Brain microvascular endothelial cell (primary cell): ENCODE measurements at regions not wholly inside any gene's neighbourhood (a gene's known extent, or its start where the extent isn't known, plus 50 kb on each side); places are given as distances from the start of the nearest gene placed in this dataset.

Source experiments
- DNase-seq: peaks from one replicate; pipeline ENCODE4 v3.0.0-alpha.2; 2020
- H3K27ac ChIP-seq: fragments of 250-450 bp; sonication (Bioruptor Pico); 2 replicates; pipeline ENCODE4 v1.5.1; 2020; ENCODE audit warnings: mild to moderate bottlenecking, moderate library complexity
- H3K27me3 ChIP-seq: fragments of 250-450 bp; sonication (Bioruptor Pico); replicated peaks from 2 replicates; pipeline ENCODE4 v1.5.1; 2020; ENCODE audit warnings: mild to moderate bottlenecking
- H3K36me3 ChIP-seq: fragments of 250-450 bp; sonication (Bioruptor Pico); replicated peaks from 2 replicates; pipeline ENCODE4 v1.5.1; 2020; ENCODE audit warnings: mild to moderate bottlenecking
- H3K4me3 ChIP-seq: 2 replicates; pipeline ENCODE4 v1.5.1; 2011; ENCODE audit warnings: low read depth, mild to moderate bottlenecking, control low read depth, low read length, moderate library complexity
- in situ Hi-C: cut with HindIII; loops from 2 replicates; pipeline ENCODE4 v1.10.0; 2017; ENCODE audit warnings: low sequenced_read_pairs, low pct_ligation_motif_present
- TF ChIP-seq, protein P1 (sequence below): IDR thresholded peaks from 2 replicates; pipeline ENCODE4 v1.5.1; 2011; ENCODE audit warnings: low read depth, mild to moderate bottlenecking, moderate library complexity, low read length, control low read depth, inconsistent platforms; ENCODE audit errors: missing control alignments

- Histone ChIP-seq H3K27ac (no peak overlapping the region), H3K4me3 (no peak overlapping the region), H3K36me3 (no peaks in the 10 kb centered on the region), H3K27me3 (no peaks in the 10 kb centered on the region)
- TF ChIP-seq, protein P1, sequence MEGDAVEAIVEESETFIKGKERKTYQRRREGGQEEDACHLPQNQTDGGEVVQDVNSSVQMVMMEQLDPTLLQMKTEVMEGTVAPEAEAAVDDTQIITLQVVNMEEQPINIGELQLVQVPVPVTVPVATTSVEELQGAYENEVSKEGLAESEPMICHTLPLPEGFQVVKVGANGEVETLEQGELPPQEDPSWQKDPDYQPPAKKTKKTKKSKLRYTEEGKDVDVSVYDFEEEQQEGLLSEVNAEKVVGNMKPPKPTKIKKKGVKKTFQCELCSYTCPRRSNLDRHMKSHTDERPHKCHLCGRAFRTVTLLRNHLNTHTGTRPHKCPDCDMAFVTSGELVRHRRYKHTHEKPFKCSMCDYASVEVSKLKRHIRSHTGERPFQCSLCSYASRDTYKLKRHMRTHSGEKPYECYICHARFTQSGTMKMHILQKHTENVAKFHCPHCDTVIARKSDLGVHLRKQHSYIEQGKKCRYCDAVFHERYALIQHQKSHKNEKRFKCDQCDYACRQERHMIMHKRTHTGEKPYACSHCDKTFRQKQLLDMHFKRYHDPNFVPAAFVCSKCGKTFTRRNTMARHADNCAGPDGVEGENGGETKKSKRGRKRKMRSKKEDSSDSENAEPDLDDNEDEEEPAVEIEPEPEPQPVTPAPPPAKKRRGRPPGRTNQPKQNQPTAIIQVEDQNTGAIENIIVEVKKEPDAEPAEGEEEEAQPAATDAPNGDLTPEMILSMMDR, result no peak
- in situ Hi-C loops, result no loop called here
- no peak for DNase-seq
Observed at GRCh38 chr20:63065911-63066310, 59.1 kb upstream of the BHLHE23 start.

DNA sequence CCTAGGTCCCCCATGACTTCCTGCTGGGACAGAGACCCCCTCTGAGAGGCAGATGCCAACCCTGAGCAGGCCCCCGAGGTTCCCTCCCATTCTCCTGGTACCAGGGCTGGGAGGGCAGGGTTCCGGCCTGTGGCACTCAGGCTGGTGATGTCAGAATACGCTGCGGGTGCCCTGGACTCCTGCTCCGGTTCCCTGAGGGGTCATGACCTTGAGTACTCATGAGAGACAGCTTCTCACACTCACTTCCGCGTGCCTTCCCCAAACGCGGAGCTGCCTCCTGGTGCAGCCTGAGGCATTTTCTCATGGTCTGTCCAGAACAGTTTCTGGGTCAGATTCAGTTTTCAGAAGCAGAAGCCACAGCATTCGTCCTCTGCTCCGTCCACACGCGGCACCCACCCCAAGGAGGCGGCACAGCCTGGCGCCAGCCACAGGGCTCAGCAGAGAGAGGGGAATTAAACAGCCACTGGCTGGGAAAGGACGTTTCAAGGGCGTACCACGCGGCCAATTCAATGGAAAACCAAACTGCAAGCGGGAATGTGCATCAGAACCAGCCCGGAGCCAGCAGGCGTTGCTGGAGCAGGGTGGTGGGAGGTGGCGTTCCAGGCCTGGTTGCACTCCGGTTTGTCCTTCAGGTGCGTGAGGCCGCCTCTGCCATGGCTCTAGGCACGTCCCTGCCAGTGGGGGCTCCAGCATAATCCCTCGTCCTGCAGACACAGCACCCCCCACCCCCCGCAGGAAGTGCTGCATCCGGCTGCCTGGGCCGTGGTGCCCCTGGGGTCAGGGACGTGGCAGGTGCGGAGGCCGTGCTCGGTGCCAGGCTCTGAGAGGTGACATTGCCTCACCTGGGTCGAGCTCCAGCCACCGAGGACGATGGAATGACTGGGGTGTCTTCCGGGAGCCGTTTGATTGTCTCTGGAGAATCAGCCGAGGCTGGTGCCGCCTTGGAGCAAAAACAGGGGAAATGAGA is 58.3 kb upstream of the BHLHE23 start:
- in situ Hi-C loops, result no loop called here
- no peak overlapping the region for H3K27ac ChIP-seq
- no peaks in the 10 kb centered on the region for H3K27me3 ChIP-seq
- TF ChIP-seq, protein P1, result no peak
- no peaks in the 10 kb centered on the region for H3K36me3 ChIP-seq
- no peak for DNase-seq
- H3K4me3 ChIP-seq, result no peak overlapping the region

DNA sequence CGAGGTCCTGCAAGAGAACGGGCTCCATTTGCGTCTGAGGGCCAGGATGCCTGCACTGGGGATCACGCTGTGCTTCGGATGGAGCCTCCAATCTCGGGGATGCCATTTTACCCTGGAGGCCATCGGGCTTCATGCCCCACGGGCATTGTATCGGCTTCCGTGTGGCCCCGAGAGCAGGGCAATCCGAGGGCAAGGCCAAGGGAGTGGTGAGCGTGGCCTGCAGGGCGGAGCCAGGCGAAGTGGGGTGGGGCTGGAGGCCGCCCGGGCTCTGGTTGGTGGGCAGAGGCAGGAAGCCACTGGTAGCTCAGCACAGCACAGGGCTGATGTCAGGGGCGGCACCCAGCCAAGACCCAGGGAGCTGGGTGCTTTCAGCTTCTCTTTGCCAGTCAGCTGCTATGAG is 57.5 kb upstream of the BHLHE23 start:
- H3K36me3 ChIP-seq, result no peaks in the 10 kb centered on the region
- TF ChIP-seq, protein P1, result no peak
- H3K27ac ChIP-seq, result no peak overlapping the region
- no peak for DNase-seq
- H3K27me3 ChIP-seq, result no peaks in the 10 kb centered on the region
- H3K4me3 ChIP-seq, result no peak overlapping the region
- in situ Hi-C loops, result no loop called here

GRCh38 chr20:63062188-63063140 is 55.7 kb upstream of the BHLHE23 start:
- TF ChIP-seq, protein P1, result no peak
- DNase-seq, result no peak
- in situ Hi-C loops, result no loop called here
- Histone ChIP-seq H3K4me3 (no peak overlapping the region), H3K27me3 (no peaks in the 10 kb centered on the region), H3K36me3 (no peaks in the 10 kb centered on the region), H3K27ac (no peak overlapping the region)

DNA sequence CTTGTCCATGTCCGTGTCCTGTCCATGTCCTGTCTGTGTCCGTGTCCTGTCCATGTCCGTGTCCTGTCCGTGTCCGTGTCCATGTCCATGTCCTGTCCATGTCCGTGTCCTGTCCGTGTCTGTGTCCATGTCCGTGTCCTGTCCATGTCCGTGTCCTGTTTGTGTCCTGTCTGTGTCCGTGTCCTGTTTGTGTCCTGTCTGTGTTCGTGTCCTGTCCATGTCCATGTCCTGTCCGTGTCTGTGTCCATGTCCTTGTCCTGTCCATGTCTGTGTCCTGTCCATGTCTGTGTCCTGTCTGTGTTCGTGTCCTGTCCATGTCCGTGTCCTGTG is 55.0 kb upstream of the BHLHE23 start:
- Histone ChIP-seq H3K36me3 (no peaks in the 10 kb centered on the region), H3K27me3 (no peaks in the 10 kb centered on the region), H3K27ac (no peak overlapping the region), H3K4me3 (no peak overlapping the region)
- in situ Hi-C loops, result no loop called here
- no peak for DNase-seq
- TF ChIP-seq, protein P1, result no peak
